ENCODE measurements at regions not wholly inside any gene's neighbourhood (a gene's known extent, or its start where the extent isn't known, plus 50 kb on each side); places are given as distances from the start of the nearest gene placed in this dataset.

DNA sequence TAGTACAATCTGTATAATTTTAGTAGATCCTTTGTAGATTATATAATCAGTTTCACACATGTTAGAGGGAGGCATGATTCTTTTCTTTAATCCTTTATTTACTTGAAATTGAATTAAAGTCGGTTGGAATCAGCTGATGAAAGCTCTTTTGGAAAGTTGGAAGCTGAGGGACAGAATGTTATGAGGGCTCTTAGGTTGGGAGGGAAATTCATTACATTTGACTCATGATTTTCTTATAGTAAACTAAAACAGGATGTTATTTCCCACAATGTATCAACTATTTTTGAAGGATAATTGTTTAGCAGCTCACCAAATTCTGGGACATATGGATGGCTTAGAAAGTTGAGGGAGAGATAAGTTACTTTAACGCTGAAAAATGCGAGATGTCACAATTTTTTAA, 52.7 kb upstream of the TMEFF2 start:
- H2BK120ac ChIP-seq (replicated peaks; ENCODE audit: low read depth, low read length): no peak overlapping the region
- no peak for TF ChIP-seq BACH1 (IDR thresholded peaks at IDR 0.05; ENCODE audit: low read length)
- TF ChIP-seq SIX5 (IDR thresholded peaks at IDR 0.05; ENCODE audit: low read depth, low read length): no peak
- no peak for TF ChIP-seq RXRA (IDR thresholded peaks at IDR 0.05; ENCODE audit: insufficient read depth, low read depth, low read length)
- no peak for TF ChIP-seq CTBP2 (IDR thresholded peaks at IDR 0.05; ENCODE audit: borderline replicate concordance, insufficient read depth, insufficient read length, low read length)
- TF ChIP-seq YY1 (IDR thresholded peaks at IDR 0.05; ENCODE audit: low read depth, low read length): no peak
- TF ChIP-seq ZNF274 (IDR thresholded peaks at IDR 0.05; ENCODE audit: borderline replicate concordance, extremely low read depth, low read length): no peak
- no peak for TF ChIP-seq FOSL1 (IDR thresholded peaks at IDR 0.05; ENCODE audit: insufficient read depth, low read depth, low read length)
- no peak for TF ChIP-seq GABPA (IDR thresholded peaks at IDR 0.05; ENCODE audit: borderline replicate concordance, insufficient read depth, low read length)
- TF ChIP-seq EGR1 (IDR thresholded peaks at IDR 0.05; ENCODE audit: borderline replicate concordance, low read depth, low read length): no peak
- TF ChIP-seq POLR2AphosphoS5 (IDR thresholded peaks at IDR 0.05; ENCODE audit: low read depth, low read length): no peak
- no peak for TF ChIP-seq CBX8 (IDR thresholded peaks at IDR 0.05; ENCODE audit: borderline replicate concordance, low read depth, low read length)
- no peak for TF ChIP-seq SP1 (IDR thresholded peaks at IDR 0.05; ENCODE audit: low read depth, low read length)
- no peak for TF ChIP-seq SAP30 (IDR thresholded peaks at IDR 0.05; ENCODE audit: insufficient read depth, insufficient replicate concordance, low read length)
- no peak for TF ChIP-seq POU5F1 (IDR thresholded peaks at IDR 0.05; ENCODE audit: low read depth, low read length)

More for the DNA sequence above, 52.7 kb upstream of the TMEFF2 start:
- no peak overlapping the region for H3K4ac ChIP-seq (replicated peaks; ENCODE audit: insufficient read length, low read depth, low read length)
- no peaks in the 10 kb centered on the region for H3K9me3 ChIP-seq (ENCODE audit: insufficient read depth in 2 of 2, low read depth in 1 of 2, low read length in 1 of 2)
- H3K79me2 ChIP-seq (ENCODE audit: control insufficient read depth in 1 of 2, insufficient read depth in 2 of 2, low read length in 2 of 2): no peaks in the 10 kb centered on the region
- ChIA-PET CTCF (ENCODE audit: partially characterized antibody) (no interaction called here), POLR2A (ENCODE audit: partially characterized antibody) (no interaction called here)
- H3K36me3 ChIP-seq (ENCODE audit: control insufficient read depth in 2 of 4, insufficient read depth in 4 of 4, low read length in 3 of 4): no peaks in the 10 kb centered on the region
- no peak overlapping the region for H3K4me3 ChIP-seq (ENCODE audit: extremely low read depth in 1 of 4, insufficient read depth in 2 of 4, low read depth in 3 of 4, low read length in 4 of 4)
- no peak overlapping the region for H2AFZ ChIP-seq (ENCODE audit: low read length)
- no peaks in the 10 kb centered on the region for H4K20me1 ChIP-seq (replicated peaks in 1 of 2; ENCODE audit: control insufficient read depth in 1 of 2, insufficient read depth in 2 of 2, low read length in 2 of 2)
- no peak overlapping the region for H3K4me2 ChIP-seq (ENCODE audit: insufficient read depth in 1 of 2, low read depth in 2 of 2, low read length in 2 of 2)
- H2AK5ac ChIP-seq (ENCODE audit: low read depth, low read length): no peak overlapping the region
- no peaks in the 10 kb centered on the region for H3K23me2 ChIP-seq (ENCODE audit: low read depth, low read length)
- H3K79me1 ChIP-seq (ENCODE audit: low read depth, low read length): no peaks in the 10 kb centered on the region
- DNase-seq (ENCODE audit: low read depth in 1 of 2, low spot score in 2 of 2) (no peak), FAIRE-seq (no peak)
- no peak overlapping the region for H3K56ac ChIP-seq (replicated peaks; ENCODE audit: insufficient read length, low read depth, low read length)
- H2BK12ac ChIP-seq (ENCODE audit: low read depth, low read length): no peak overlapping the region
- no peak overlapping the region for H4K8ac ChIP-seq (ENCODE audit: extremely low read depth, insufficient read depth, low read length)
- no peak overlapping the region for H3K9ac ChIP-seq (replicated peaks in 1 of 4; ENCODE audit: extremely low read depth in 1 of 4, low read depth in 3 of 4, low read length in 3 of 4)
- H2BK5ac ChIP-seq (ENCODE audit: low read depth, low read length): no peak overlapping the region
- H4K91ac ChIP-seq (replicated peaks; ENCODE audit: insufficient read length, low read length): no peak overlapping the region
- no peak overlapping the region for H2BK20ac ChIP-seq (ENCODE audit: low read length)
- H3K27me3 ChIP-seq (replicated peaks in 1 of 4; ENCODE audit: control insufficient read depth in 3 of 4, extremely low read depth in 1 of 4, insufficient read depth in 3 of 4, low read length in 3 of 4): no peaks in the 10 kb centered on the region
- no peak overlapping the region for H4K5ac ChIP-seq (ENCODE audit: insufficient read length, low read depth, low read length)
- H3K23ac ChIP-seq (ENCODE audit: insufficient read length): no peak overlapping the region
- 94% methylated on average over 3 of the region's 3 CpGs; no CpG with 5 or more reads in 1 of the 2 experiments for WGBS, 2 experiments (ENCODE audit: extremely low coverage in 1 of 2, insufficient coverage in 1 of 2, insufficient read length in 1 of 2, insufficient replicate concordance in 2 of 2, low coverage in 1 of 2, low lambda C conversion rate in 2 of 2, missing lambda C conversion rate in 1 of 2)
- no peak overlapping the region for H3K27ac ChIP-seq (ENCODE audit: low read depth, low read length)
- no peaks in the 10 kb centered on the region for H3K4me1 ChIP-seq (replicated peaks in 1 of 4; ENCODE audit: control insufficient read depth in 3 of 4, insufficient read depth in 4 of 4, low read length in 3 of 4)
- H2BK15ac ChIP-seq (ENCODE audit: low read length): no peak overlapping the region
- H3K18ac ChIP-seq (ENCODE audit: extremely low read depth, low read length): no peak overlapping the region
- no peak overlapping the region for H3K14ac ChIP-seq (ENCODE audit: insufficient read length)
